ENCODE measurements at regions not wholly inside any gene's neighbourhood (a gene's known extent, or its start where the extent isn't known, plus 50 kb on each side); places are given as distances from the start of the nearest gene placed in this dataset.

GRCh38 chr4:184528051-184528450 lies 53.7 kb upstream of the IRF2 start:
- no peak for TF ChIP-seq CTCF (IDR thresholded peaks at IDR 0.05)

GRCh38 chr4:184526228-184526627 lies 51.9 kb upstream of the IRF2 start:
- no peak for TF ChIP-seq CTCF (IDR thresholded peaks at IDR 0.05)

Data from LNCAP (cell line).